ENCODE measurements at regions not wholly inside any gene's neighbourhood (a gene's known extent, or its start where the extent isn't known, plus 50 kb on each side); places are given as distances from the start of the nearest gene placed in this dataset.

DNA sequence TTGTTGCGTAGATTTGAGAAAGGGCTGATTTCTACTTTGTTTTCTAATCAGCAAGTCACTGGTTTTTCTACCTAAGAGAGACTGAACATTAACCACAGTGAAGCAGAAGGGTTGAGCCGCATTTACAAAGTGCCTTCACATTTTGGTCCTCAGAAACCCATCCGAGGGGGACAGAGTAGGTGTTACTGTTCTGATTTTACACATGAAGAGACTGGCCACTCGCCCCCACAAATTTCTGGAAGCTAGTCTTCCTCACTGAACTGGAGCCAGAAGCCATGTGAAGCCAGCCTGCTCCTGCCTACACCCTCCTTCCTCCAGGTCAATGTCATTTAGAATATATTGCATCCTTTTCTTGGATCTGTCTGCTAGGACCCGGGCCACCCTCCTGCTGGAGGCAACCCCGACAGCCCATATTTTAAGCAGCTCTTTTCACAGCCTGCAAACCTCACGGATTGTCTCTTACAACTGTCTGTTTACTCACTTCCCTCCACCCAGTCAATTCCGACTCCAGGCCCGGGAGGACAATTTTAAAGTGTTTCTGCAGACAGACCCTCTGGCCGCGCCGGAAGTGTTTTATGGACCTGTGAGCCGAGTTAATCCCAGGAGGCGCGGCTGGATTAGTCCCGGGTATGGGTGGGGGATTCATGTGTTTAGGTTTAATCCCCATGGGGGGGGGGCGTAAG lies 73.2 kb upstream of the BCOR start:
- Mint-ChIP-seq H3K4me1 (ENCODE audit: unreplicated experiment) (peaks cover 16% of the 10 kb centered on the region), H3K27ac (ENCODE audit: unreplicated experiment) (peak overlapping the region; percentile 18), H3K27me3 (ENCODE audit: unreplicated experiment) (peaks cover 12% of the 10 kb centered on the region), H3K4me3 (ENCODE audit: unreplicated experiment) (no peak overlapping the region), H3K9me3 (ENCODE audit: unreplicated experiment) (no peaks in the 10 kb centered on the region), H3K36me3 (ENCODE audit: low read depth, unreplicated experiment) (no peaks in the 10 kb centered on the region)
- no peak for TF ChIP-seq CTCF (IDR thresholded peaks at IDR 0.05; ENCODE audit: unreplicated experiment)
- no peak for DNase-seq (ENCODE audit: low spot score)

DNA sequence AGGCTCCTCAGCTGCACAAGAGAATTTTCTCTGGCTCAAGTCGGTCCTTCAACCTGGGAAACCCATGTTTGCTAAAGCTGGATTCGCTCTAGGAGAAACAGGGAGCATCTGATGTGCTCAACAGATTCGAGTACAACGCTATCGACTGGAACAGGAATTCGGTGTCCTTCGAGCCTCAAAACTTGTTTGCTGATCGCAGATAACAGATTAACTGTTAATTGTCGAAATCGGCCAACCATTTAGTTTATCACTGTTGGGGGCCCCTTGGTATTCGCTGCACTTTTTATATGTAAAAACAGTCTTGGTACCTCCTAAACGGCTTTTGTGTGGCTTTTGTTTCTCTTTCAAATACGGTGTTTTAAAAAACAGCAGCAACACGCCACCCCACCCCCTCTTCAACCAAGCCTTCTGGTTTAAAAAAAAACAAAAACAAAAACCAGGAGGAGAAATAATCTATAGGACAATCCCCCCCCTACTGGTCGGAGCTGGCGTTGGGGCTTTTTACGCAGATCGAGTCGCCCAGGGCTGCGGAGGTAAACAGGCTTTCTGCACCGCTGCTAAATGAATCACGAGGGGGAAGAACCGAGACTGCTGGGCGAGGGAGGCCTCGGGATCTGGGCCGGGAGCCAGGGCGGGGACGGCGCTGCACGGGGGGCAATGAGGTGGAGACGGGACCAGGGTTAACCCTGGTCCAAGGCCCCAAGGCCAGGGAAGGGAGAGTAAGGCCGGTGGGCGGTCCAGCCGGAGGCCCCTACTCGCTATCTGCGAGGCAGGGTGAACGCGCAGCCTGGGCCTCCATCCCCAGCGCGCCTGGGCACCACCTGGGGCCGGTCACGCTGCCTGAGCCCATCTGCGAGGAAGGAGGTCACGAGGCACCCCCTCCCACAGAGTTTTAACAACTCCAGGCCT lies 71.7 kb upstream of the BCOR start:
- Mint-ChIP-seq H3K4me1 (ENCODE audit: unreplicated experiment) (peaks cover 16% of the 10 kb centered on the region), H3K27me3 (ENCODE audit: unreplicated experiment) (peaks cover 12% of the 10 kb centered on the region), H3K36me3 (ENCODE audit: low read depth, unreplicated experiment) (no peaks in the 10 kb centered on the region), H3K4me3 (ENCODE audit: unreplicated experiment) (no peak overlapping the region), H3K9me3 (ENCODE audit: unreplicated experiment) (no peaks in the 10 kb centered on the region), H3K27ac (ENCODE audit: unreplicated experiment) (peak overlapping the region; percentile 13)
- TF ChIP-seq CTCF (IDR thresholded peaks at IDR 0.05; ENCODE audit: unreplicated experiment), result peak; percentile 60
- peak; percentile 69 for DNase-seq (ENCODE audit: low spot score)

DNA sequence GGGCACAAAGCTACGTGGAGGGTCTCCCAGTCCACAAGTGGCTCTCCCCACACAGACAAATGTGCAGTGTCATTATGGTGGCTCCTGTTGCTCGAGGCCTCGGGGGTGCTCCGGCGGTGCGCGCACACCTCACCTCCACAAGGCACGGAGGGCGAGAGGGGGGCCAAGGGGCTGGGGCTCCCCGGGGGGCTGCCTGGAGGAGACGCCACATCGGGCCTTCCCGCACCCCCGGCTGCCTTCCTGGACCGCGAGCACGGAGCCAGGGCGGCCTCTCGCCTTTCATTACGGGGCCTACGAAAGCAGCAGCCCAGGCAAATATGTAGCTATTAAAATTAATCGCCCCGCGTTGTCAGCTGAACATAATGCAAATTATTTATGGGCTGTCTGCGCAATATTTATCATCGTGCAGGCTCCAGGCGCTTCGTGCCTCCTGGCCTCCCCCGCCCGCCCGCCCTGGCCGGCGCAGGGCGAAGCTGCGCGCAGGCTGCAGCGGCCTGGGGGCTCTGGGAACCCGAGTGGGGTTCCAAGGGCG lies 70.8 kb upstream of the BCOR start:
- H3K27me3 Mint-ChIP-seq (ENCODE audit: unreplicated experiment), result peaks cover 9% of the 10 kb centered on the region
- peaks cover 13% of the 10 kb centered on the region for H3K4me1 Mint-ChIP-seq (ENCODE audit: unreplicated experiment)
- H3K9me3 Mint-ChIP-seq (ENCODE audit: unreplicated experiment), result no peaks in the 10 kb centered on the region
- H3K4me3 Mint-ChIP-seq (ENCODE audit: unreplicated experiment), result no peak overlapping the region
- no peak for TF ChIP-seq CTCF (IDR thresholded peaks at IDR 0.05; ENCODE audit: unreplicated experiment)
- no peaks in the 10 kb centered on the region for H3K36me3 Mint-ChIP-seq (ENCODE audit: low read depth, unreplicated experiment)
- no peak for DNase-seq (ENCODE audit: low spot score)
- no peak overlapping the region for H3K27ac Mint-ChIP-seq (ENCODE audit: unreplicated experiment)

DNA sequence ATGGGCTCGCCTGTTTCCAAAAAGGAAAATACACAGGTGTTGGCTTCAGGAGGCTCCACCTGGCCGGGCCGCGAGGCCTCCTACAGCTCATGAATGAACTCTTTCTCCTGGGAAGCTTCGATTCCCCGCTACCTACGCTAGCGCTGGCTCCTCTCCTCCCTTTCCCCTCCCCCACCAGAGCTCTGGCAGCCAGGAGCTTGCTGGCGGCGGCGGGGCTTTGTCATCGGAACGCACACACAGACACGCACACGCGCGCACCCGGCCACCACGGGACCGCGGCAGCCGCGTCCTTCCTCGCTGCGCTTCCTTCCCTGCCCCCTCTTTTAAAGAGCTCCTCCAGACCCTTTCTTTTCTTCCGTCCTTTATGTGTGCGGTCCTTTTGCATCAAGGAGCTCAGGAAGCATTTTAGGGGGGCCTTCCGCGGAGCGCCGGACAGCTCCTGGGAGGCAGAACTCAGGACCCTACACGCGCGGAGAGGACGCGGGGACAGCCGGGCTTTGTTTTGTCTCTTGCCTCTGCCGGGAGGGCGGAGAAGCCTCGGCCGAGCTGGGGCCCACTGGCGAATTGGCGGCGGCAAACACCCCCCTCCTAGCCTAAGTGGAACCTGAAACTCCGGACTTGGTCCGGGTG lies 70.2 kb upstream of the BCOR start:
- H3K4me1 Mint-ChIP-seq (ENCODE audit: unreplicated experiment), result peaks cover 8% of the 10 kb centered on the region
- peak; percentile 12 for DNase-seq (ENCODE audit: low spot score)
- H3K9me3 Mint-ChIP-seq (ENCODE audit: unreplicated experiment), result no peaks in the 10 kb centered on the region
- no peak overlapping the region for H3K27ac Mint-ChIP-seq (ENCODE audit: unreplicated experiment)
- peak overlapping the region; percentile 60 for H3K4me3 Mint-ChIP-seq (ENCODE audit: unreplicated experiment)
- no peaks in the 10 kb centered on the region for H3K36me3 Mint-ChIP-seq (ENCODE audit: low read depth, unreplicated experiment)
- TF ChIP-seq CTCF (IDR thresholded peaks at IDR 0.05; ENCODE audit: unreplicated experiment), result no peak
- H3K27me3 Mint-ChIP-seq (ENCODE audit: unreplicated experiment), result peaks cover 6% of the 10 kb centered on the region

All from endothelial cell (in vitro differentiated cells).